Body of pancreas (tissue), 4 donors: ENCODE measurements at regions not wholly inside any gene's neighbourhood (a gene's known extent, or its start where the extent isn't known, plus 50 kb on each side); places are given as distances from the start of the nearest gene placed in this dataset.

ENCODE experiments used
- ATAC-seq: fragments of 150-250 bp; one replicate; pipeline ENCODE4 v1.9.1; 2016
- DNase-seq, 4 donors: peaks; one replicate each; pipeline ENCODE4 v3.0.0-alpha.2; 2019
- H3K27ac ChIP-seq, 4 donors: fragments of 200-600 bp; sonication (generic); 1 replicate in 3 of 4; 2 replicates in 1 of 4; pipeline versions ENCODE4 v1.5.1 to v1.6.1; 2016 to 2019; ENCODE audit warnings: mild to moderate bottlenecking in 1 of 4, mixed read lengths in 1 of 4, moderate library complexity in 1 of 4
- H3K27me3 ChIP-seq, 2 donors: fragments of 200-600 bp; sonication (generic); one replicate each; pipeline ENCODE4 v1.6.0; 2016; ENCODE audit warnings: mild to moderate bottlenecking in 1 of 2
- H3K36me3 ChIP-seq, 2 donors: fragments of 200-600 bp; sonication (generic); replicated peaks in 1 of 2; 2 replicates each; pipeline ENCODE4 v1.5.1; 2016; ENCODE audit warnings: low read depth in 2 of 2; ENCODE audit not compliant: insufficient read depth in 1 of 2
- H3K4me1 ChIP-seq: fragments of 200-600 bp; sonication (generic); one replicate; pipeline ENCODE4 v1.6.0; 2016
- H3K4me3 ChIP-seq, 2 donors: fragments of 200-600 bp; sonication (generic); 1 replicate in 1 of 2; 2 replicates in 1 of 2; pipeline ENCODE4 v1.5.1; 2016 to 2019
- H3K9me3 ChIP-seq, 3 donors: fragments of 200-600 bp; sonication (generic); 1 replicate in 2 of 3; 2 replicates in 1 of 3; pipeline ENCODE4 v1.5.1; 2016
- POLR2A ChIP-seq, 3 donors: fragments of 450-650 bp; IDR thresholded peaks; one replicate each; pipeline ENCODE4 v1.6.1; 2016; ENCODE audit warnings: antibody characterized with exemption in 3 of 3, mild to moderate bottlenecking in 2 of 3
- WGBS, 2 donors: methylation state at CpG; one replicate each; pipeline ENCODE4 v1.1.5; 2017; 5-methylcytosine and 5-hydroxymethylcytosine counted together
- intact Hi-C: fragments of 100-400 bp; cut with DNase I; formaldehyde crosslinking; loops from one replicate; pipeline ENCODE4 v1.15.1; 2023
- TF ChIP-seq, protein P1 (sequence below), 7 experiments: fragments of 450-650 bp in 4 of 7; fragments of 200-600 bp in 3 of 7; sonication (generic) in 3 of 7; IDR thresholded peaks; one replicate each; pipeline ENCODE4 v1.5.1; 2016 to 2019; ENCODE audit warnings: antibody characterized with exemption in 7 of 7

DNA sequence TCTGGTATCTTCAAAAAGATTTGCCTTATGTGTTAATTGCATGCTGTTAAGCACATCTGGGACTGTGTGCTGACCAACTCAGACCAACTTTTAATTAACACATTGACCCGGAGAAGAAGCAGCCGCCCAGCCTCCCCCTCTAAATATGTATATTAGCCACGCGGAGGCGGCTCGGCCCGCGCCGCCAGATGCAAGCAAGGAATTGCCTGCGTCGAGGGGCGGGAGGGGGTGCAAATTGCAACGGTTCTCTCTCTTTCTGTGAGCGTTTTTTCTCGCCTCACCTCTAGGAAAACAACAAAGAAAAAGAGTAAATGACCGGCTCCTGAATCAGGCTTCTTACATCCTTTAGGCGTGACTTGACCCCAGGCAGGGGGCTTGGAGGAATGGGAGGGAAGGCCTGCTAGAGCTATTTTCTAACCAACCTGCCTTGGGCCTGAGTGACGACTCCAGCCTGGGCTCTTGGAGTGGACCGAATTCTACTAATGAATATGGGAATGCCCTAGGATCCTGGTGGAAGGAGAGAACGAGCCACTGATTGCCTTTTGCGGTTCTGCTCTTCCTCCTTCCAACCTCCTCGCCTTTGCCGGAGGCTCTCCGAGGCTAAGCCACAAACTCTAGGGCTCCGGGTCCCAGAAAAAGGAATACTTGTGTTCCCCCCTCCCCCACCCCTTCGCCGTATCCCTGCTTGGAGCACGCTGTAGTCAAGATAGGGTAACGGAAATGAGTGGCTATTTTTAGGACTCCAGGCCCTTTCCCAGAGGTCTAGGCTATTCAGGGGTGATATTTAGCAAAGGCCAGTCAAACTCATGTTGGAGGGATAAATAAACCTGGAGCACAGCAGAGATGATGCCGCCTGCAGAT is 417.0 kb upstream of the ESRRG start:
- intact Hi-C loops: no loop called here
- TF ChIP-seq, protein P1, sequence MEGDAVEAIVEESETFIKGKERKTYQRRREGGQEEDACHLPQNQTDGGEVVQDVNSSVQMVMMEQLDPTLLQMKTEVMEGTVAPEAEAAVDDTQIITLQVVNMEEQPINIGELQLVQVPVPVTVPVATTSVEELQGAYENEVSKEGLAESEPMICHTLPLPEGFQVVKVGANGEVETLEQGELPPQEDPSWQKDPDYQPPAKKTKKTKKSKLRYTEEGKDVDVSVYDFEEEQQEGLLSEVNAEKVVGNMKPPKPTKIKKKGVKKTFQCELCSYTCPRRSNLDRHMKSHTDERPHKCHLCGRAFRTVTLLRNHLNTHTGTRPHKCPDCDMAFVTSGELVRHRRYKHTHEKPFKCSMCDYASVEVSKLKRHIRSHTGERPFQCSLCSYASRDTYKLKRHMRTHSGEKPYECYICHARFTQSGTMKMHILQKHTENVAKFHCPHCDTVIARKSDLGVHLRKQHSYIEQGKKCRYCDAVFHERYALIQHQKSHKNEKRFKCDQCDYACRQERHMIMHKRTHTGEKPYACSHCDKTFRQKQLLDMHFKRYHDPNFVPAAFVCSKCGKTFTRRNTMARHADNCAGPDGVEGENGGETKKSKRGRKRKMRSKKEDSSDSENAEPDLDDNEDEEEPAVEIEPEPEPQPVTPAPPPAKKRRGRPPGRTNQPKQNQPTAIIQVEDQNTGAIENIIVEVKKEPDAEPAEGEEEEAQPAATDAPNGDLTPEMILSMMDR (IDR thresholded peaks at IDR 0.05): no peak
- TF ChIP-seq POLR2A (IDR thresholded peaks at IDR 0.05): no peak
- Histone ChIP-seq H3K4me3 (no peak overlapping the region), H3K27ac (no peak overlapping the region), H3K27me3 (peaks cover 0 to 8% of the 10 kb centered on the region in 2 donors), H3K4me1 (peaks cover 11% of the 10 kb centered on the region), H3K9me3 (no peaks in the 10 kb centered on the region), H3K36me3 (no peaks in the 10 kb centered on the region)
- no peak for DNase-seq
- WGBS, 2 donors: 41 to 47% methylated on average over 30 of the region's 30 CpGs
- no peak for ATAC-seq

DNA sequence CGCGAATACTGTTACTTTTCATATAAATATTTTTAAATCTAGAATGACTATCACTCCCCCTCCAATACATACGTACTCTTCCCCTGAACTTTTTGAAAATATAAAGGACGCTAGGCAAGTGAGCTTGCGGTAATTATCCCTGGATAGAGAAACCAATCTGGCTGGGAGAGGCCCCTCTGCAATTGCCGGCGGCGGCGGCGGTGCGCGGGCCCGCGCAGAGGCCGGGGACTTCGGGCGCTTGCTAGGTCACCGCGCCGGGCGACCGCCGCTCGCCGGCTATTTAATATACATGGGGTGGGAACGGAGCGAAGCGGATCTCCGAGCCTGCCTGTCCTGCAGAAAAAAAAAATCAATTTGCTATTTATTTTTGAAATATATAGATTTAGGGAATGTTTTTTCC is 416.3 kb upstream of the ESRRG start:
- peaks cover 0 to 8% of the 10 kb centered on the region in 2 donors for H3K27me3 ChIP-seq
- no peaks in the 10 kb centered on the region for H3K36me3 ChIP-seq
- intact Hi-C loops: no loop called here
- H3K4me1 ChIP-seq: peaks cover 19% of the 10 kb centered on the region
- ATAC-seq (no peak), DNase-seq (no peak)
- H3K9me3 ChIP-seq: no peaks in the 10 kb centered on the region
- no peak overlapping the region for H3K4me3 ChIP-seq
- no peak for TF ChIP-seq POLR2A (IDR thresholded peaks at IDR 0.05)
- TF ChIP-seq, protein P1 (IDR thresholded peaks at IDR 0.05): no peak
- no peak overlapping the region for H3K27ac ChIP-seq
- 12 to 18% methylated on average over 29 of the region's 29 CpGs for WGBS, 2 donors

DNA sequence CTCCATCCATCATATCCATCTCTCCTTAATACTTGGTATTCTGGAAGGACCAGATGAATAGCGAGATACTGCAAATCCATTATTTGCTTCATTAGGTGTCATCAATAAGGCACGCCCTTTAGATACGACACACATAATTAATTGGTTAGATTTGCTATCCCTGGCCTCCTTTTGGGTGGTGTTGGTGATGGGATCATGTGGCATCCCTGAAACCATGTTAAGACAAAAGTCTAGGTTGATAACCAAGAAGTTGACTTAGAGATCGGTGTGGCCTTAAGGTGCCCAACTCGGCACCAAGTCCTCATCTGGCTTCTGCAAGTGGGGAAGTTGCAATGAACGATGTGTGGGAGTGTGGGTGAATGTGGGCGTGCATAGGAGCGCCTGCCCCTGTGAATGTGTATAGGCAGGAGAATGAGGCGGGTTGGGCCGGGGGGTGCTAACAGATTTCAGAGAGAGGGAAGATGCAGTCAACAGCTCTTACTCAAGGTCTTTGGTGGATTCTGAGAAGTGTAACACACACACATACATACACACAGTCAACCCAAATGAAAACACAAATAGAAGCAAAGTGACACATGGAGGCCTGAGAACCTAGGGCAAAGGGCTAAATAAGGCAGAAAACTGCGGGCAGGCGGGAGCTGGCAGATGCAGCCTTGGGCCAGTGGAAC is 415.7 kb upstream of the ESRRG start:
- WGBS, 2 donors: 35 to 47% methylated on average over 12 of the region's 12 CpGs
- no peaks in the 10 kb centered on the region for H3K9me3 ChIP-seq
- no peak for DNase-seq
- ATAC-seq: no peak
- TF ChIP-seq, protein P1 (IDR thresholded peaks at IDR 0.05): no peak
- TF ChIP-seq POLR2A (IDR thresholded peaks at IDR 0.05): no peak
- H3K27me3 ChIP-seq: peaks cover 0 to 8% of the 10 kb centered on the region in 2 donors
- peaks cover 25% of the 10 kb centered on the region for H3K4me1 ChIP-seq
- no peak overlapping the region for H3K4me3 ChIP-seq
- no peaks in the 10 kb centered on the region for H3K36me3 ChIP-seq
- intact Hi-C loops: no loop called here
- H3K27ac ChIP-seq: no peak overlapping the region

DNA sequence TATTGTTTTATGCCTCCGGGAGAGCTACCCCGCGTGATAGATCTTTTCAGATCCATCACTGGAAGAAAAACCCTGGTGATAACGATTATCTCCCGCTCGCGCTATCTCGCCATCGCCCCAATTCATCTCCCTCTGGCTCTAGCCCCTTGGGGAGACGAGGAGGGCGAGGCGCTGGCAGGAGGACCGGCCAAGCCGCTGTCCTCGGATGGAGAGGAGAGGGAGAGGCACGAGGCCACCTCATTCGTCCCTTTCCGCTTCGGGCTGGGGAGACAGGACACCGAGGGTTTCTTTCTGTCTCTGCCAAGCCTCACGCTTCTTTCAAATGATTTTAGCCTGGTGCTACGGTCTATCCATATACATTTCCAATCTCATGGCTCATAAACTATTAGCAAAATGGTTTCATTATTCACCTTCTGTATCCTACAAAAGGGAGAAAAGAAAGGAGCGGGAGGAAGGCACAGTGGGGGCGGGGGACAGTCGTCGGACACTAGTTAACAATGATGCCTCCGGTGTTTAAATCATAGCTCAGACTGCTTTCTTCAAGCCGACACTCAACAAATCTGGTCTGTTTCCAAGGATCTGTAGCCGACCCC is 415.0 kb upstream of the ESRRG start:
- Histone ChIP-seq H3K36me3 (no peaks in the 10 kb centered on the region), H3K9me3 (no peaks in the 10 kb centered on the region), H3K27me3 (peaks cover 0 to 8% of the 10 kb centered on the region in 2 donors), H3K4me1 (peaks cover 27% of the 10 kb centered on the region), H3K27ac (peak overlapping the region in 1 of 4 donors; percentile 70), H3K4me3 (no peak overlapping the region)
- DNase-seq: no peak
- WGBS, 2 donors: 17 to 25% methylated on average over 29 of the region's 29 CpGs
- intact Hi-C loops: no loop called here
- no peak for ATAC-seq
- TF ChIP-seq, protein P1 (IDR thresholded peaks at IDR 0.05): no peak
- TF ChIP-seq POLR2A (IDR thresholded peaks at IDR 0.05): no peak
